GM12878 (cell line): ENCODE measurements at regions not wholly inside any gene's neighbourhood (a gene's known extent, or its start where the extent isn't known, plus 50 kb on each side); places are given as distances from the start of the nearest gene placed in this dataset.

ENCODE experiments used
- ATAC-seq: fragments of 200-7000 bp; cut with Tn5 transposase; 3 replicates; pipeline ENCODE4 v1.9.1; 2020; ENCODE audit warnings: mild to moderate bottlenecking, moderate library complexity
- BruUV-seq: library from RNA; stranded (reverse); fragments of 400-500 nt; replicated peaks from 2 replicates; lab custom pipeline; 2021; lab: Mats Ljungman, UMichigan
- CTCF ChIA-PET: fragments of 300-600 bp; sonication (Branson Sonifier 250); formaldehyde crosslinking; extraction: SDS; loops from one replicate; lab custom pipeline; 2021; ENCODE audit warnings: inconsistent platforms; lab: Yijun Ruan, JAX
- POLR2A ChIA-PET: fragments of 350-600 bp; formaldehyde crosslinking; extraction: SDS; loops from one replicate; lab custom pipeline; 2021; ENCODE audit warnings: inconsistent platforms; lab: Charles Lee
- RAD21 ChIA-PET: fragments of 300-600 bp; sonication (Branson Sonifier 250); formaldehyde crosslinking; loops from one replicate; lab custom pipeline; 2023; ENCODE audit warnings: antibody characterized with exemption; ENCODE audit not compliant: unreplicated experiment; lab: Charles Lee
- SMC1A ChIA-PET: fragments of 300-600 bp; sonication (Branson Sonifier 250); formaldehyde crosslinking; loops from one replicate; lab custom pipeline; 2023; ENCODE audit not compliant: unreplicated experiment, uncharacterized antibody; lab: Charles Lee
- DNase-seq: peaks from one replicate; pipeline ENCODE4 v3.0.0-alpha.2; 2011; ENCODE audit warnings: low read depth, low spot score
- FAIRE-seq: peaks from 3 replicates; lab custom pipeline; 2011; peaks lifted over from hg19 to GRCh38; lab: Jason Lieb, UNC
- H2AFZ ChIP-seq: 2 replicates; pipeline ENCODE4 v1.6.0; 2011; ENCODE audit warnings: low read depth, low read length, control low read depth; ENCODE audit not compliant: control insufficient read depth
- H3K27ac ChIP-seq: 2 replicates; pipeline ENCODE4 v1.5.1; 2011; ENCODE audit warnings: control low read depth; ENCODE audit not compliant: control insufficient read depth, insufficient read depth
- H3K27me3 ChIP-seq, 2 experiments: replicated peaks in 1 of 2; 2 replicates each; pipeline versions ENCODE4 v1.6.0 to v1.6.1; 2011; ENCODE audit warnings: low read length in 1 of 2; ENCODE audit not compliant: control insufficient read depth in 2 of 2, insufficient read depth in 2 of 2
- H3K36me3 ChIP-seq, 2 experiments: 2 replicates each; pipeline ENCODE4 v1.5.1; 2011; ENCODE audit warnings: low read length in 1 of 2; ENCODE audit not compliant: control insufficient read depth in 2 of 2, insufficient read depth in 2 of 2
- H3K4me1 ChIP-seq: 2 replicates; pipeline ENCODE4 v1.6.1; 2011; ENCODE audit warnings: mild to moderate bottlenecking, low read length, moderate library complexity, mixed read lengths; ENCODE audit not compliant: control insufficient read depth, insufficient read depth
- H3K4me2 ChIP-seq: 2 replicates; pipeline ENCODE4 v1.6.0; 2011; ENCODE audit warnings: control low read depth; ENCODE audit not compliant: control insufficient read depth, insufficient read depth
- H3K4me3 ChIP-seq: fragments of 200-600 bp; sonication (generic); 2 replicates; pipeline ENCODE4 v1.5.1; 2016
- H3K79me2 ChIP-seq: 2 replicates; pipeline ENCODE4 v1.6.0; 2011; ENCODE audit warnings: low read length; ENCODE audit not compliant: control insufficient read depth, insufficient read depth
- H3K9ac ChIP-seq: 2 replicates; pipeline ENCODE4 v1.8.0; 2011; ENCODE audit warnings: low read length, control low read depth, mixed read lengths; ENCODE audit not compliant: control insufficient read depth, insufficient read depth
- H3K9me3 ChIP-seq: replicated peaks from 3 replicates; pipeline ENCODE4 v1.5.1; 2011; ENCODE audit warnings: mild to moderate bottlenecking, low read length; ENCODE audit not compliant: control insufficient read depth, insufficient read depth
- H4K20me1 ChIP-seq: 2 replicates; pipeline ENCODE4 v1.6.0; 2011; ENCODE audit not compliant: control insufficient read depth, insufficient read depth
- CREM ChIP-seq: IDR thresholded peaks from 2 replicates; pipeline ENCODE4 v1.6.1; 2014; ENCODE audit warnings: antibody characterized with exemption, low read depth
- E4F1 ChIP-seq: fragments of 450-650 bp; IDR thresholded peaks from 2 replicates; pipeline ENCODE4 v1.6.1; 2018; ENCODE audit warnings: borderline replicate concordance, mild to moderate bottlenecking; ENCODE audit not compliant: partially characterized antibody
- EGR1 ChIP-seq, 2 experiments: IDR thresholded peaks; 1 replicate in 1 of 2; 2 replicates in 1 of 2; pipeline ENCODE4 v1.6.1; 2011 to 2012; ENCODE audit warnings: low read depth in 2 of 2, low read length in 2 of 2, borderline replicate concordance in 1 of 2, mild to moderate bottlenecking in 1 of 2, moderate library complexity in 1 of 2
- HCFC1 ChIP-seq: fragments of 150-350 bp; IDR thresholded peaks from 2 replicates; pipeline ENCODE4 v1.6.1; 2014; ENCODE audit warnings: low read length
- HDGF ChIP-seq: fragments of 450-650 bp; IDR thresholded peaks from 2 replicates; pipeline ENCODE4 v1.6.1; 2016; ENCODE audit warnings: antibody characterized with exemption
- KAT2A ChIP-seq: conservative IDR thresholded peaks from 2 replicates; pipeline ENCODE4 v1.6.1; 2011; ENCODE audit warnings: low read depth, low read length; ENCODE audit not compliant: control insufficient read depth
- KDM1A ChIP-seq: fragments of 200-600 bp; sonication (generic); IDR thresholded peaks from 2 replicates; pipeline ENCODE4 v1.6.1; 2016; ENCODE audit warnings: borderline replicate concordance
- NFYA ChIP-seq: IDR thresholded peaks from 2 replicates; pipeline ENCODE4 v1.6.1; 2011; ENCODE audit warnings: low read depth, mild to moderate bottlenecking, low read length, improper control_type of control experiment, borderline replicate concordance
- NR2C2 ChIP-seq: IDR thresholded peaks from 2 replicates; pipeline ENCODE4 v1.6.1; 2011; ENCODE audit warnings: borderline replicate concordance, low read depth; ENCODE audit not compliant: control insufficient read depth, insufficient read length
- PAX5 ChIP-seq: IDR thresholded peaks from 2 replicates; pipeline ENCODE4 v1.6.1; 2011; ENCODE audit warnings: low read depth, low read length, borderline replicate concordance
- RB1 ChIP-seq: fragments of 450-650 bp; formaldehyde crosslinking; IDR thresholded peaks from 2 replicates; pipeline ENCODE4 v1.6.1; 2017; ENCODE audit warnings: mild to moderate bottlenecking, borderline replicate concordance
- RBBP5 ChIP-seq: fragments of 200-600 bp; sonication (generic); conservative IDR thresholded peaks from 2 replicates; pipeline ENCODE4 v1.6.1; 2016
- RCOR1 ChIP-seq: conservative IDR thresholded peaks from 2 replicates; pipeline ENCODE4 v1.6.1; 2012; ENCODE audit warnings: low read depth, low read length, improper control_type of control experiment
- TCF7 ChIP-seq: IDR thresholded peaks from 2 replicates; pipeline ENCODE4 v1.6.1; 2014; ENCODE audit warnings: antibody characterized with exemption, borderline replicate concordance
- USF1 ChIP-seq: IDR thresholded peaks from 2 replicates; pipeline ENCODE4 v1.6.1; 2011; ENCODE audit warnings: borderline replicate concordance, low read depth, mild to moderate bottlenecking, moderate library complexity, mixed read lengths, low read length; ENCODE audit not compliant: insufficient read depth; ENCODE audit errors: extremely low read length
- YBX1 ChIP-seq: fragments of 450-650 bp; IDR thresholded peaks from 2 replicates; pipeline ENCODE4 v1.6.1; 2016; ENCODE audit warnings: antibody characterized with exemption
- WGBS: methylation state at CpG from one replicate; pipeline ENCODE4 v1.1.6; 2016; ENCODE audit warnings: low lambda C conversion rate; ENCODE audit not compliant: insufficient replicate concordance, insufficient coverage; ENCODE audit errors: missing lambda C conversion rate; 5-methylcytosine and 5-hydroxymethylcytosine counted together
- in situ Hi-C: fragments of 300-500 bp; cut with MboI; formaldehyde crosslinking; loops from 9 replicates; pipeline ENCODE4 v1.14.3; 2018; ENCODE audit warnings: mixed read lengths
- intact Hi-C: fragments of 100-400 bp; cut with micrococcal nuclease; formaldehyde crosslinking; loops from one replicate; pipeline ENCODE4 v1.14.2; 2022; ENCODE audit not compliant: unreplicated experiment

- H2AFZ ChIP-seq = no peak overlapping the region
- H3K9me3 ChIP-seq = no peaks in the 10 kb centered on the region; the same call in 2 of the 3 replicates
- TF ChIP-seq USF1 = no peak
- no peak for TF ChIP-seq HDGF
- no peak for TF ChIP-seq NR2C2
- TF ChIP-seq YBX1 = no peak
- TF ChIP-seq CREM = no peak
- no peak for TF ChIP-seq EGR1 (IDR thresholded peaks at IDR 0.05; ENCODE audit: borderline replicate concordance in 1 of 2, low read depth in 2 of 2, low read length in 2 of 2)
- TF ChIP-seq RCOR1 = no peak
- no peak for TF ChIP-seq RB1
- no peak for TF ChIP-seq NFYA
- no peak for TF ChIP-seq HCFC1
- TF ChIP-seq E4F1 = no peak
- no peak for TF ChIP-seq KAT2A
- no peak for TF ChIP-seq RBBP5
- no peak for TF ChIP-seq KDM1A
- TF ChIP-seq TCF7 = no peak
- TF ChIP-seq PAX5 = no peak
- no peak overlapping the region for H3K9ac ChIP-seq
- RAD21 ChIA-PET = no interaction called here
- no peaks in the 10 kb centered on the region for H3K79me2 ChIP-seq
- no peak overlapping the region for H3K4me2 ChIP-seq
- SMC1A ChIA-PET = no interaction called here
- BruUV-seq = no TSS peak
- ATAC-seq (no peak), DNase-seq (no peak), FAIRE-seq (no peak)
- no peak overlapping the region for H3K4me3 ChIP-seq
- in situ Hi-C loops (loop anchor here (5.0 kb wide), 1 partner anchor 1423 kb away; no protein-coding TSS in a partner anchor), intact Hi-C loops (no loop called here)
- H3K36me3 ChIP-seq = no peaks in the 10 kb centered on the region
- CTCF ChIA-PET = no interaction called here
- no peaks in the 10 kb centered on the region for H3K27me3 ChIP-seq
- POLR2A ChIA-PET = no interaction called here
- H4K20me1 ChIP-seq = no peaks in the 10 kb centered on the region
- whole genome bisulfite sequencing = 39% methylated on average over 13 of the region's 13 CpGs
- H3K4me1 ChIP-seq = no peaks in the 10 kb centered on the region
- no peak overlapping the region for H3K27ac ChIP-seq
Measured at GRCh38 chr13:22944378-22944777, 236.4 kb upstream of the SGCG start.
